ENCODE measurements at regions not wholly inside any gene's neighbourhood (a gene's known extent, or its start where the extent isn't known, plus 50 kb on each side); places are given as distances from the start of the nearest gene placed in this dataset.

GRCh38 chr3:106929081-106929480 is 448.2 kb upstream of the CCDC54 start:
- no peak for TF ChIP-seq CTCF (IDR thresholded peaks at IDR 0.05; ENCODE audit: extremely low read depth, missing control alignments)
- DNase-seq (ENCODE audit: low spot score): no peak

- DNase-seq (ENCODE audit: low spot score): no peak
- no peak for TF ChIP-seq CTCF (IDR thresholded peaks at IDR 0.05; ENCODE audit: extremely low read depth, missing control alignments)
These were observed 447.2 kb upstream of the CCDC54 start for GRCh38 chr3:106930086-106930485.

GRCh38 chr3:106931904-106932303 is 445.3 kb upstream of the CCDC54 start:
- no peak for TF ChIP-seq CTCF (IDR thresholded peaks at IDR 0.05; ENCODE audit: extremely low read depth, missing control alignments)
- no peak for DNase-seq (ENCODE audit: low spot score)

DNA sequence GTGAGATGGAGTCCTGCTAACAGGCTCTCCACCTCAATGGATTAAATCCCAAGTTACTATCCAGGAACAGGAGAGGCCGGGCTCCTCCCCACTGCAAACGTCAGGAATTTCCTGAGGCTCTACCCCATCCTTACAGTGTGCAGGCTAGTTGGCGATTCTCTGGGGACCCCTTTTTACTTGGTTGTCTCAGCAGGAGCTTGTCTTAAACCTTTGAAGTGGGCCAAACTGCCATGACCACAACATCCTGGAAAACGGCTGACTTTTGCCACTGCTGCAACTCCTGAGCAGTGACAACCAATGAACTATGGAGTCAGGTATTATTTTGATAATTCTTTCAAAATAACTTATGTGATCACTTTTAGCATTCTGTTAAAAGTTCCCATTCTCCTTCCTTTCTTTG is 440.9 kb upstream of the CCDC54 start:
- no peak for TF ChIP-seq CTCF (IDR thresholded peaks at IDR 0.05; ENCODE audit: extremely low read depth, missing control alignments)
- no peak for DNase-seq (ENCODE audit: low spot score)

- no peak for TF ChIP-seq CTCF (IDR thresholded peaks at IDR 0.05; ENCODE audit: extremely low read depth, missing control alignments)
These were observed 435.2 kb upstream of the CCDC54 start for GRCh38 chr3:106942051-106942450.

DNA sequence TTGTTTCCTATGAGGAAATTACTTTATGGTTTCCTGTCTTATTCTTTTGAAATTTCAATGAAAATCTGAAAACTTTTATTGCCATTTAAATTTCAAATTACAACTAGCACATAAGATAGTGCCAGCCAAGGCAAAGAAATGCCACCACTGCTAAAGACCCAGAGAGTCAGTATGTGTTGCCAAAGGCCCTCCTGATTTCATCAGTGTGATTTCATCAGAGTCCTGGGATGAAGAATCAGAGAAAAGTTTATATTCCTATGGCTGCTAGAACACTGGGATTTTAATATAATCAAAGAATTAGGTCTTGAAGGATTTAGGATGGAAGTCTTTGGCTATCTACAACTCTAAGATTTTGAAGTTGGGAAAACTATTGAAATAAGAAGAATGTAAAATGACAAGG is 434.2 kb upstream of the CCDC54 start:
- no peak for TF ChIP-seq CTCF (IDR thresholded peaks at IDR 0.05; ENCODE audit: extremely low read depth, missing control alignments)
- DNase-seq (ENCODE audit: low spot score): no peak

More at GRCh38 chr3:106942051-106942450, 435.2 kb upstream of the CCDC54 start:
- no peak for DNase-seq (ENCODE audit: low spot score)

- no peak for TF ChIP-seq CTCF (IDR thresholded peaks at IDR 0.05; ENCODE audit: extremely low read depth, missing control alignments)
- no peak for DNase-seq (ENCODE audit: low spot score)
These were observed 431.8 kb upstream of the CCDC54 start for GRCh38 chr3:106945435-106945834.

All from GM20000 (cell line).